Fibroblast of skin of left quadriceps (primary cell): ENCODE measurements at regions not wholly inside any gene's neighbourhood (a gene's known extent, or its start where the extent isn't known, plus 50 kb on each side); places are given as distances from the start of the nearest gene placed in this dataset.

Experiments used
- DNase-seq, 2 experiments: peaks; one replicate each; pipeline ENCODE4 v3.0.0-alpha.2; 2013; ENCODE audit warnings: low read depth in 2 of 2

GRCh38 chr2:157149270-157149669, 108.2 kb upstream of the GALNT5 start:
- DNase-seq, result no peak

GRCh38 chr2:157150747-157151146, 106.8 kb upstream of the GALNT5 start:
- DNase-seq, result no peak

GRCh38 chr2:157152362-157152761, 105.1 kb upstream of the GALNT5 start:
- DNase-seq, result no peak

DNA sequence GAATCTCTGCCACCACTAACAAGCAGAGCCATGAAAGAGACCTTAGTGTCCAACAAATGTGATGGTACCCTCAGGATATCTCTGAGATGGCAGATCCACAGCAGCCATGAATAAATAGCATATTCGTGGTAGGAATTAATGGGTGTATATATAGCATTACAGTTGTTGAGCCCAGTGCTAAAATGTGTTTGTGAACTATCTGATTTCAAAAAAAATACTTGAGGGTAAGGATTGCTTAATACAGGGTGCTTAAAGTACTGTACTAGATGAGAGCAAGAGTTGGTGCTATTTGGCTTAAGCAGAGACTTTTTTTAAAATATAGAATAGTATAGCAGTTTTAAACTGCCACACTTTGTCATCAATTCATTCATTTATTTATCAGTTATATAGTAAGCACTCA, 101.5 kb upstream of the GALNT5 start:
- no peak for DNase-seq

GRCh38 chr2:157158111-157158510, 99.4 kb upstream of the GALNT5 start:
- peak; percentile 28 to 33 for DNase-seq

DNA sequence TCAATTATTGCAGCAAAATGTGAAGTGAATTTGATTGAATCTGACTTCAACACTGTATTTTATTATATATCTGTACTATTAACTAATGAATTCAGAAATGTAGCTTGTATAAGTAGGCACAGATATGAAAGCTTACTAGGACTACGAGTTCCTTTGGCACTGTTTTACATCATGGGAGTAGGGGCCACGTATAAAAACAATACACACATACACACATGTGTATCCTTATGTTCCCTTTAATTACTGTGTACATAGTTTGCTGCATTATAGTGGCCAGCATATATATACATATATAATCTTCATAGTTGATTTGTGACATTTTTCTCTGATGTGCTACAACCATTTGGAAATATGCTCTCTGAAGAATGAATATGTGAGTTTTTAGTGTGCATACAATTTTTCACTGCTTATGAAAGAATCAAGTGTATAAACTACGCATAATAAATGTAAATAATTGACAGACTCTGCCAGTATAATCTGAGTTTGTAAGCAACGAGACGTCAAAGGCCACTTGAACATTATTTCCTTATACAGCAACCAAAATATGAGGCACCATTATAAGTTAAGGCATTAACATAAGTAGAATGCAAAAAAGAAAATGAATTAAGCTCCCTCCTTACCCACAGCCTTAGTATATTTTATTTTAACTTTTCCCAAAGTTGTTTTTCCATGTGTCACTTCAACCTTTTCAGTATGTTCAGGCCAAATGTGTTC, 98.1 kb upstream of the GALNT5 start:
- DNase-seq, result no peak

- no peak for DNase-seq
These were observed 97.4 kb upstream of the GALNT5 start for GRCh38 chr2:157160111-157160510.

DNA sequence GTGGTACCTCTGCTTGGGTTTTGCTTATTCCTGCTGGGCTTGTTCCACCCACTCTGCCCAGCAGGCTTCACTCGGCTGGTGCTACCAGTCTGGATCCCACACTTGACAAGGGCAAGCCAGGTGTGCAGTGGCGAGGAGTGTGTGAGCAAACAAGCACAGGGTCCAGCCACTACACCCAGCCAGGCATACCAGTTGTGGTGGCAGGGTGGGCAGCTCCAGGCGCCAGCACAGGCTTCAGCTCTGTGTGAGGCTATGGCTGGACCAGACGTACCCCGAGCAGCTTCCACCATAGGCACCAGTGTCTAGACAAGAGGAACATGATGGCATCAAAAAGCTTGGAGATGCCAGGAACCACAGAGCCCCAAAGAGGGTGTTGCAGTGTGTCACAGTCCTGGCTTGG, 93.1 kb upstream of the GALNT5 start:
- DNase-seq, result no peak

GRCh38 chr2:157164891-157165290, 92.6 kb upstream of the GALNT5 start:
- no peak for DNase-seq

DNA sequence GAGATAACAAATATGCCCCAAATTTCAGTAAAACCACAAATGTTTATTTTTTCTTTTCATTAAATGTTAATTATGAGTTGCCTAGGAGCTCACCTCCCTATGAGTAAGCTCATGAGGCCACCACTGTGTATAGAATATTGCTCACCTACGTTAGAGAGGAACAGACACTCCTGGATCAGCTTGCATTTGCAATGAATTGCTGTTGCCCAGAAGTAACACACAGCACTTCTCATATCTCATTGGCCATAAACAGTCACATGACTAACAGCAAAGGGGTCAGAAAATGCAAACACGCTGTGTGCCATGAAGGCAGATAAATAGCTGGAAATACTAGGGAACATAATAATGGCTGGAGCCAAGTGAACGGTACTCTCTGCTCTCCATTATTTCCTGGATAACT, 89.0 kb upstream of the GALNT5 start:
- no peak for DNase-seq

DNA sequence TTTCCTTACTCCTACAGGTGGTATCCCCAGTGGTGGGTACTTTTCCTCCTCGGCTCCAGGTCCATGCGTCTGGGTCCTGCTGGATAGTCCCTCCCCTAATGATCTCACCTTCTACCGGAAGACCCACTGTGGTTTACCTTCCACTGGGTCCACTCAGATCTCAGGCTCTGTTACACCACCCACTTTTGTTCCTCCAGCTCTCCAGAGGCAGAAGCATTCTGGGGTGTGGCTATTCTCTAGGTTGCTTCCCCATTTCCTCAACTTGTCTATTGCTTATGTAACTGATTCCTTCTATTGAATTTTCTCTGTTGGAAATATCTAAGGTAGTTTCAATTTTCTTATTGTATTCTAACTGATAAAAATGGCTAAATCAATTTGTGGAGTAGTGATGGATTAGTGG, 87.6 kb upstream of the GALNT5 start:
- no peak for DNase-seq

DNA sequence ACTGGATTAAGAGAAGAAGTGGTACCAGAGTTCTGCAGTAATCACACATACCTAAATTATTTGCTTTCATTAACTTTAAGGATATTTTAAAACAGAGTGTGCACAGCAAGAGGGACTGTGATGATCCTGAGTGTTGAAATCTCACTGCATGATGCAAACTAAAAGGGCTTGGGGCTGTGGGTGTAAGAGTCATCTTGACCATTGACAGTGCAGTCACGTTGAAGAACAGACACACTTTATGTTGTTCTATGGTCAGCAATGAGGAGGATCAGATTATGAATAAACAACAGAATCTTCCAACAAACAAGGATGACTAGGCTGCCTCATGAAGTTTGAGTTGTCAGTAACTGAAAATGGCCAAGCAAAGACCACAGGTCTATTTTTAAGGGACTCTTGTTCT, 87.2 kb upstream of the GALNT5 start:
- DNase-seq, result no peak

- no peak for DNase-seq
These were observed 85.3 kb upstream of the GALNT5 start for GRCh38 chr2:157172239-157172638.

DNA sequence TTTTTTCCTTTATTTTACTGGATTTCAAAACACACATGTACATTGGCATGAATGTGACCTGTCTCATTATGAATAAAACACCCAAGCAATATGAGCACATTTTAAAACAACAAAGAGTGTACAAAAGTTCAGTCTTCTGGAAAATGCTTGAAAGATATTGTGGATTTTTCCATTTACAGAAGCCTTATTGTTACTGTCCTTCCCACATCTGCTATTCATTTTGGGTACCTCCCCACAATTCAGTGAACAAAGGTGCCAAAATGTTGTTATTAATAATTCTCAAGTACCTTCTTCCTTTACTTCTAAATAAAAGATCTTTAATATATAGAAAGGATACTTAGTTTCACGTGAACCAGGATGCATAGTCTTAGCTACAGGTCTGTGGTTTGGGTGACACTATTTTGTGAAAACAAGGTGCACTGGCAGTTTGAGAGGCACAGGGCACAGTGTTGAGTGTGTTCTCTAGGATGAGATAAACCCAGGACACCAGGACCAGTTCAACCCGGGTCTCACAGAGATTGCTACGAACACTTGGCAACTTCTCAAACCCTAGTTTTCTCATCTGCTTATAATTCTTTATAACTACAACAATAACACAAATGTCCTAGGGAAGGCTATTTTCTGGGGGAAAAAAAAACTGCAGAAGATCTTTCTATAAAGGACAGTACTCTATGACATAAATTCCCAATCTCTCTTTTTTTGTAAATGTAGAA, 84.5 kb upstream of the GALNT5 start:
- DNase-seq, result peak; percentile 35 to 37

DNA sequence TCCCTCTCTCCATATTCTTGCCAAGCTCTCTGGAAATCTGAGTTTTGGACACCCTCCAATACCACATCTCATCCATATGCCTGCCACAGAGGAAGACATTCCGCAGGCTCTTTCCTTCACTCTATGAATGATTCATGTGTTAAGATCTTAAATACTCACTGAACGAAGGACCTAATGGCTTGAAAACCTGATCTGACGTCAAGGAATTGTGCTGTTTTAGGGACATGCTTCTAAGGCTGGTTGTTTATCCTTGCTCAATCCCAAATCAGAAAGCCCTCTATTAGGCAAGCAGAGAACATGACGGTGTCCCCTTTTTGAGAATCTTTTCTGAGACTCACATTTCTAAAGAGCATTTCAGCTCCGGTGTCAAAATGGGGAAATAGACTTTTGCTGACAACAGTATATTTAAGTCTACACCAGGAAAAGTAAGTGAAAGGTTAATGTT, 83.7 kb upstream of the GALNT5 start:
- peak; percentile 98 to 99 for DNase-seq

- peak; percentile 33 to 44 for DNase-seq
These were observed 83.2 kb upstream of the GALNT5 start for GRCh38 chr2:157174321-157174720.

- DNase-seq, result no peak
These were observed 80.9 kb upstream of the GALNT5 start for GRCh38 chr2:157176602-157177001.

- DNase-seq, result no peak
These were observed 78.6 kb upstream of the GALNT5 start for GRCh38 chr2:157178874-157179273.

GRCh38 chr2:157179324-157180105, 78.0 kb upstream of the GALNT5 start:
- no peak for DNase-seq

GRCh38 chr2:157180359-157180758, 77.1 kb upstream of the GALNT5 start:
- DNase-seq, result no peak

DNA sequence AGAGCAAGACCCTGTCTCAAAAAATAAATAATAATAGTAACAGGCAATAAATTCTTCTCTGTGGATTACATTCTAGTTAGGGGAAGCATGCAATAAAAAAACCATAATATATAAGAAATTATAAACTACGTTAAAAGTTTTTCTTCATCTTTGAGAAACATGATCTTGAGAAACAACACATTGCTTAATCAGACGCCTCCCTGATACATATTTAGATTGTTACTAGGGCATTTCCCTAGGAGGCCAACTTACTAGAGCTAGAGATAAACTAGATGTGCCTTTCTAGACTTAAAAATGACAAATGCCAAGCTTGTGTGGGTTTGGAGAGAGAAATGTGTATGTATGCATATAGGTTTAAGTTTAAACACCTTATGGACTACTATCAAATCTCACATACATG, 76.3 kb upstream of the GALNT5 start:
- DNase-seq, result no peak

GRCh38 chr2:157182204-157182709, 75.2 kb upstream of the GALNT5 start:
- no peak for DNase-seq
